ENCODE measurements at regions not wholly inside any gene's neighbourhood (a gene's known extent, or its start where the extent isn't known, plus 50 kb on each side); places are given as distances from the start of the nearest gene placed in this dataset.

GRCh38 chr3:17795280-17795679 lies 52.8 kb upstream of the TBC1D5 start:
- TF ChIP-seq CTCF (conservative IDR thresholded peaks at IDR 0.05; ENCODE audit: low read depth in 2 of 2) (no peak), EZH2 (IDR thresholded peaks at IDR 0.05; ENCODE audit: low read depth, unreplicated experiment) (no peak), CREB1 (CRISPR knock-in tag; IDR thresholded peaks at IDR 0.05; ENCODE audit: low read depth) (no peak), POLR2AphosphoS5 (IDR thresholded peaks at IDR 0.05; ENCODE audit: low read depth) (no peak), ZNF114 (CRISPR knock-in tag; IDR thresholded peaks at IDR 0.05) (no peak), REST (IDR thresholded peaks at IDR 0.05; ENCODE audit: unreplicated experiment) (no peak), EZH2phosphoT487 (IDR thresholded peaks at IDR 0.05; ENCODE audit: unreplicated experiment) (no peak), ETS1 (IDR thresholded peaks at IDR 0.05) (no peak), NANOG (IDR thresholded peaks at IDR 0.05; ENCODE audit: borderline replicate concordance) (no peak), JUNB (IDR thresholded peaks at IDR 0.05; ENCODE audit: unreplicated experiment) (no peak)
